Muscle of back (tissue), 3 donors: ENCODE measurements at regions not wholly inside any gene's neighbourhood (a gene's known extent, or its start where the extent isn't known, plus 50 kb on each side); places are given as distances from the start of the nearest gene placed in this dataset.

ENCODE experiments used
- DNase-seq, 3 donors: peaks; one replicate each; pipeline versions ENCODE4 v3.0.0 to v3.0.0-alpha.2; 2013

- peak in 1 of 3 donors; percentile 9 for DNase-seq
Measured at GRCh38 chr11:81033779-81034540, 1593.1 kb upstream of the TENM4 start.

DNA sequence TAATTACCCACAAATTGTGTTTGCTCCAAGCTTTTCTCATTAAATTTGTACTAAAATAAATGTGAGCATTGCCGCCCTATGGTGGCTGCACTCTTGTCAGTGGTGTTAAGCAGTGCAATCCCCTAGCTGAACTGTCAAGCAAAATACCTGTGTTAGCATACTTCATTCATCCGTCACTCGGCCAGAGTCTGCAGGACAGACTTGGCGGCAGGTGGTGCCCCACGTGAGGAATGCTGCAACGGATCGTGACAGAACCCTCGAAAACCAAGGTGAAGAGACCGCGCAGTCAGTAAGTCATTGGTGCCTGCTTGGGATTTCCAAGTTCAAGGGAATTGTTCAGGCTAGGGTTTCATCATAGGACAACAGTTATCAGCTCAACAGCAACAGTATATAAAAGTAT, 1592.1 kb upstream of the TENM4 start:
- DNase-seq: no peak

DNA sequence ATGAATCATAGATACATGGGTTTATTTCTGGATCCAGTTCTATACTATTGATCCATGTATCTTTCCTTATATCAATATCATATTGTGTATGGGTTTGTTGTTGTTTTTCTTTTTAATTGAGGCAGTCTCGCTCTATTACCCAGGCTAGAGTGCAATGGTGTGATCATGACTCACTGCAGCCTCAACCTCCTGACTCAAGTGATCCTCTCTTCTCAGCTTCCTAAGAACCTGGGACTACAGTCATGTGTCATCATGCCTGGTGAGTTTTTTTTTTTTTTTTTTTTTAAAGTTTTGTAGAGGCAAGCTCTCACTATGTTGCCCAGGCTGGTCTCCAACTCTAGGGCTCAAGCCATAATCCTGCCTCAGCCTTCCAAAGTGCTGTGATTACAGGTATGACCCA, 1589.4 kb upstream of the TENM4 start:
- DNase-seq: no peak

- no peak for DNase-seq
Measured at GRCh38 chr11:81026032-81026431, 1585.2 kb upstream of the TENM4 start.

DNA sequence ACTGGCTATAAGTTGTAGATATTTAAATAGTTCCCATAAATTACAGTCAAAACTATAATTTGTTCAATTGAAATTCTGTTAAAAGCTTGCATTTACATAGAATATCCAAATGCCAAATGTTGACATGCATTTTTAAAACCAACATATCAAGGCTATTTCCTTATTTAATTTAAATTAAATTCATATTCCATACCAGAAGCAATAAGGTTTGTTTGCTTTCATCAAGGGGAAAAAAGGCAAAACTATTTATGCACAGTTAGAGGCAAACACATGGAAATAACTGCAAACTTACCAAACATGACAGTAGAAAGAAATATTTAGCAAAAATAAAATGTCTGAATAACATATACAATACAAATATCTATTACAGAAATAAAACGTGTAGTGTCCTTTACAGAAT, 1581.2 kb upstream of the TENM4 start:
- DNase-seq: no peak

GRCh38 chr11:81010631-81011030, 1569.8 kb upstream of the TENM4 start:
- no peak for DNase-seq

GRCh38 chr11:81007046-81007445, 1566.2 kb upstream of the TENM4 start:
- DNase-seq: peak; percentile 9 to 20 (median 11)

GRCh38 chr11:81005595-81005994, 1564.8 kb upstream of the TENM4 start:
- peak in 1 of 3 donors; percentile 70 for DNase-seq

GRCh38 chr11:81004576-81004975, 1563.7 kb upstream of the TENM4 start:
- no peak for DNase-seq

- DNase-seq: no peak
Measured at GRCh38 chr11:81002374-81002773, 1561.5 kb upstream of the TENM4 start.

DNA sequence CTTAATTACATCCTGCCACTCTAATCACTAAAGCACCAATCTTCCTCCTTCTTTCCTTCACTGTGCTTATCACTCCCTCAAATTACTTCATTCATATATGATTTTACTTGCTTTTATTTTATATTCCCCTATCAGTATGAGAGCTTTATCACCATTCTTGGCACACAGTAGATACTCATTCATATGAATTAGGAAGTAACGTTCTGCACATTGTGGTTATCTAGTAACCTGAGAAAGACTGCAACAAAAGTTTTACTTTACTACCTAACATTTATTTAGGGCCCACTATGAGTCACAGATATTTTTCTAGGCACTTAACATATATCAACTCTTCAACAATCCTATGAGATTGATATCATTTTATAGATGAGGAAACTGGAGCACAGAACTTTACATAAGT, 1559.9 kb upstream of the TENM4 start:
- no peak for DNase-seq

- DNase-seq: no peak
Measured at GRCh38 chr11:81000334-81000733, 1559.5 kb upstream of the TENM4 start.

- DNase-seq: no peak
Measured at GRCh38 chr11:80995523-80995922, 1554.7 kb upstream of the TENM4 start.

GRCh38 chr11:80993536-80993935, 1552.7 kb upstream of the TENM4 start:
- DNase-seq: no peak

DNA sequence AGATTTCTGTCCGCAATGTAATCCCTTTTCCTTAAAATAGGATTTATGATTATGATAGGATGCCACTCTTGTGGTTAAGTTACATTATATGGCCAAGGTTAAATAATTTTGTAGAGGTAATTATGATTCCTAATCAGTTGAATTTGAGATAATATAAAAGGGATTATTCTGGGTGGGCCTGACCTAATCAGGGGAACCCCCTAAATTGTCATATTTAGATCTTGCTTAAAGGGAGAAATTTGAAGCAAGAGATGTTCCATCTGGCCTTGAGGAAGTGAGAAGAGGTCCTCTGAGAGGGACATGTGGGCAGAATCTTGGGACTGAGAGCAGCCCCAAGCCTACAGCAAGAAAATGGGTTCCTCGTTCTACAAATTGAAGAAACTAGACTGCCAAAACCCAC, 1550.1 kb upstream of the TENM4 start:
- no peak for DNase-seq

- no peak for DNase-seq
Measured at GRCh38 chr11:80987171-80987570, 1546.3 kb upstream of the TENM4 start.

DNA sequence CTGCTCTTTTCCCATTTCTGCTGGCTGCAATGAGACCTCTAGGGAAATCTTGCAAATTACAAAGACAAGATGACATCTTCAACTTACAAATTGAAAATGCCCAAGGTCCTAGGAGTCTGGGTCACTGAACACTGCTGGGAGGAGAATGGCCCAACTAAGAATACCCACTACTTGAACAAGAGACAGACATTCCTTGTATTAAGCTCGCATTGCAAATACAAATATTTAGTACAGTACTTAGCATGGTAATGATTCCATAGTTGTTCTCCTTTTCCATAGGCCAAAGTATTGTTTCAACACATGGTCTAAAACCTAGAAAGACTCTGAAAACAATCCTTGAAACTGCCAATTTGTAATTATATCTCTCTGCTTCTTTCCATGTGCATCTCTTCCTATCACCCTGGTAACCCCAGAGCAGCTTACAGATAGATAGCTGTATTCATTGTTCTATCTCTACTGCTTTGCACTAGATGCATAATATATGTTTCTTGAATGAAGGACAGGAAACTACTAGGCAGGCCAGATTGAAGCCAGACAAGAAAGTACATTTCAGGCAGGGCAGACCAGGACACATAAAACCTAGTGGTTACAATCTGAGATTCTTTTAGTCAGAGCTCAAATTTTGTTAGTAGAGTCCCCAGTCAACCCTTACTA, 1545.7 kb upstream of the TENM4 start:
- no peak for DNase-seq

- DNase-seq: no peak
Measured at GRCh38 chr11:80980227-80980626, 1539.4 kb upstream of the TENM4 start.

- DNase-seq: no peak
Measured at GRCh38 chr11:80973786-80974185, 1533.0 kb upstream of the TENM4 start.

GRCh38 chr11:80970037-80970436, 1529.2 kb upstream of the TENM4 start:
- DNase-seq: peak; percentile 24 to 55 (median 28)

GRCh38 chr11:80967649-80968048, 1526.8 kb upstream of the TENM4 start:
- DNase-seq: no peak

DNA sequence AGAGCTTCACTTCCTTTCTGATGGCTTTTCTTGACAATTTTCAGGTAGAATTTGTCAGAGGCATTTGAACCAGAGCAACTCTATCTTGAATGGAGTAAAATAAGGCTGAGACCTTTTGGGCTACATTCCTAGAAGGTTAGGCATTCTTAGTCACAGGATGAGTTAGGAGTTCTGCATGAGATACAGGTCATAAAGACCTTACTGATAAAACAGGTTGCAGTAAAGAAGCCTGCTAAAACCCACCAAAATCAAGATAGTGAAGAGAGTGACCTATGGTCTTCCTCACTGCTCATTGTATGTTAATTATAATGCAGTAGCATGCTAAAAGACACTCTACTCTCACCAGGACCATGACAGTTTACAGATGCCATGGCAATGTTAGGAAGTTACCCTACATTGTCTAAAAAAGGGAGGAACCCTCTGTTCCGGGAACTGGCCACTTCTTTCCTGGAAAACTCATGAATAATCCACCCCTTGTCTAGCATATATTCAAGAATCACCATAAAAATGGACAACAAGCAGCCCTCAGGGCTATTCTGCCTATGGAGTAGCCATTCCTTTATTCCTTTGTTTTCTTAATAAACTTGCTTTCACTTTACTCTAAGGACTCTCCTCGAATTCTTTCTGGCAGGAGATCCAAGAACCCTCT, 1519.7 kb upstream of the TENM4 start:
- no peak for DNase-seq

DNA sequence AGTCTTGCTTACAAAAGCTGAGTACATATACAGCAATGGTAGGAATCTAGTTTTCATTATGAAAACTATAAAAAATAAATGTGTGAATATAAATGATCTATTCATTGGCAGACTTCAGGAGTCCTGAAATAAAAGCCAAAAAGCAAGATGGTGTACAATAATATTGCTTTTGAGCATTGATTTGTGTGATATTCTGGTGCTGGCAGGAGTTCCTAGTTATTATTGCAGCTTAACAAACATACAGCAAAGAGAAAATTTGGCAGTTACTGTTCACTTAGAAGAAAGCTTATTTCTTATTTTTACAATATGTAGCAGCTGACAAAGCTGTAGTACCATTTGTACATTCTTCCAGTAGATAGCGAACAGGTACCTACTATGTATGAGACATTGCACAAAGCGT, 1518.9 kb upstream of the TENM4 start:
- DNase-seq: peak in 1 of 3 donors; percentile 27
